Pancreas (tissue), 10 donors: ENCODE measurements at regions not wholly inside any gene's neighbourhood (a gene's known extent, or its start where the extent isn't known, plus 50 kb on each side); places are given as distances from the start of the nearest gene placed in this dataset.

Experiments used
- ATAC-seq, 4 donors: fragments of 200-7000 bp; cut with Tn5 transposase; one replicate each; pipeline versions ENCODE4 v1.8.0 to v1.9.1; 2020; ENCODE audit warnings: mild to moderate bottlenecking in 4 of 4, moderate library complexity in 4 of 4
- DNase-seq, 6 donors: peaks; one replicate each; pipeline ENCODE4 v3.0.0-alpha.2; 2020
- FAIRE-seq: peaks from 2 replicates; lab custom pipeline; 2012; peaks lifted over from hg19 to GRCh38; lab: Jason Lieb, UNC
- H3K27ac ChIP-seq, 4 donors: fragments of 200-600 bp; sonication (generic); 1 replicate in 3 of 4; 2 replicates in 1 of 4; pipeline versions ENCODE4 v1.5.0 to v1.8.0; 2020
- H3K27me3 ChIP-seq, 4 donors: fragments of 200-600 bp; one replicate each; pipeline ENCODE4 v1.8.0; 2021
- H3K36me3 ChIP-seq, 3 donors: fragments of 200-600 bp; sonication (generic) in 1 of 3; one replicate each; pipeline versions ENCODE4 v1.5.0 to v1.8.0; 2020 to 2021
- H3K4me1 ChIP-seq, 3 donors: fragments of 200-600 bp; one replicate each; pipeline ENCODE4 v1.8.0; 2021
- H3K4me3 ChIP-seq, 4 donors: fragments of 200-600 bp; sonication (generic) in 2 of 4; one replicate each; pipeline versions ENCODE4 v1.5.0 to v1.8.0; 2020 to 2021
- H3K9me3 ChIP-seq, 4 donors: fragments of 200-600 bp; one replicate each; pipeline ENCODE4 v1.8.0; 2021
- WGBS, 2 donors: extraction: QIAGEN DNeasy Blood & Tissue Kit; methylation state at CpG; one replicate each; pipeline ENCODE4 v1.1.7; 2013; 5-methylcytosine and 5-hydroxymethylcytosine counted together
- intact Hi-C, 3 donors: fragments of 100-400 bp; cut with DNase I; formaldehyde crosslinking; loops; one replicate each; pipeline versions ENCODE4 v1.11.1 to v1.14.2; 2022
- TF ChIP-seq, protein P1 (sequence below), 4 donors: fragments of 200-600 bp; sonication (generic) in 3 of 4; IDR thresholded peaks; one replicate each; pipeline versions ENCODE4 v1.5.0 to v1.8.0; 2021; ENCODE audit warnings: antibody characterized with exemption in 4 of 4
- donor health status: healthy with polysubstance abuse.
- donor health status: DM: no; HTN: no; CAD: no; lungs with moderate emphysema.
- donor health status: DM: no; HTN: no; CAD: no.
- donor health status: control.
- donor health status: control.
- donor health status: Bipolar disorder and iron deficiency.
- donor health status: DM: yes; HTN: yes; CAD: no.
- donor health status: DM: no; HTN: no; CAD: no.
- donor health status: DM: no; HTN: no; CAD: no.
- donor health status: DM: yes; HTN: yes; CAD: no.

DNA sequence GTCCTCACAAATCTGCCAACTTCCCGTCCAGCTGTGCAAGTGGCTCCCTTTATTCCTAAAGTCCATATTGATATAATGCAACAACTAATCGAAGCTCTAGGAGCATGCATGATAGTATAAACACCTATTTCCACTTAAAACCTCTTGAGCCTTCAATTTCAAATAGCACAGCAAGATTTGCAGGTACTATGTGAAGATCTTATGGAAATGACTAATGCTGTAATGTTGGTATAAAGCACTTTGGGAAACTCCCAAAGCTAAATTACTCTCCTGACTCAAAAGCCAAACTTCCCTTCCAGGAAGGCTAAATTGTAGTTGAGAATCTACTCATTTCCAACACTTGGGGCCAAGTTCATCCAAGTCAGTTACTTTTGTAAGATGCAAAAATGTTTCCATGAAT, 287.6 kb upstream of the CDH11 start:
- no peak overlapping the region for H3K4me3 ChIP-seq
- intact Hi-C loops = no loop called here
- DNase-seq = no peak
- H3K27me3 ChIP-seq = peaks cover 0 to 2% (median 0%) of the 10 kb centered on the region in 4 donors
- H3K9me3 ChIP-seq = no peaks in the 10 kb centered on the region
- WGBS, 2 donors = 37 to 54% methylated on average over 2 of the region's 2 CpGs
- no peak for FAIRE-seq
- TF ChIP-seq, protein P1, sequence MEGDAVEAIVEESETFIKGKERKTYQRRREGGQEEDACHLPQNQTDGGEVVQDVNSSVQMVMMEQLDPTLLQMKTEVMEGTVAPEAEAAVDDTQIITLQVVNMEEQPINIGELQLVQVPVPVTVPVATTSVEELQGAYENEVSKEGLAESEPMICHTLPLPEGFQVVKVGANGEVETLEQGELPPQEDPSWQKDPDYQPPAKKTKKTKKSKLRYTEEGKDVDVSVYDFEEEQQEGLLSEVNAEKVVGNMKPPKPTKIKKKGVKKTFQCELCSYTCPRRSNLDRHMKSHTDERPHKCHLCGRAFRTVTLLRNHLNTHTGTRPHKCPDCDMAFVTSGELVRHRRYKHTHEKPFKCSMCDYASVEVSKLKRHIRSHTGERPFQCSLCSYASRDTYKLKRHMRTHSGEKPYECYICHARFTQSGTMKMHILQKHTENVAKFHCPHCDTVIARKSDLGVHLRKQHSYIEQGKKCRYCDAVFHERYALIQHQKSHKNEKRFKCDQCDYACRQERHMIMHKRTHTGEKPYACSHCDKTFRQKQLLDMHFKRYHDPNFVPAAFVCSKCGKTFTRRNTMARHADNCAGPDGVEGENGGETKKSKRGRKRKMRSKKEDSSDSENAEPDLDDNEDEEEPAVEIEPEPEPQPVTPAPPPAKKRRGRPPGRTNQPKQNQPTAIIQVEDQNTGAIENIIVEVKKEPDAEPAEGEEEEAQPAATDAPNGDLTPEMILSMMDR (IDR thresholded peaks at IDR 0.05) = no peak
- ATAC-seq = no peak
- no peaks in the 10 kb centered on the region for H3K36me3 ChIP-seq
- H3K27ac ChIP-seq = no peak overlapping the region
- no peaks in the 10 kb centered on the region for H3K4me1 ChIP-seq

DNA sequence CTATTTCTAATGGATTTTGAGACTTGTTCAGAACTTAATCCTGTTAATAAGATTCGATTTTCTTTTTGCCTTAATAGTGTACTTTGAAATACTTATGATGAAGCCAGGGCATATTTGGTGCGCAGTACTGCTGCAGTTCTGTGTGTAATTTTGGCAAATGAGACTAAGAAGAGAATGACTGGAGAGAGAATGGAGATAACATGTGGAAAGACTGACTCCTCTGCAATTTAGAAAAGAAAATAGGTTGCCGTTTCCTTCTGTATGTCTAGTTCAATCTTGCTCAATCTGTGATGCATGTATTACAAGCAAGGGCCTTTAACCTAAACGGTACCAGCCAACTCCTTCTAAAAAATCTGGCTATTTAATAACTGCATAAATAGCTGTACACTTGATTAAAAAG, 285.1 kb upstream of the CDH11 start:
- FAIRE-seq = no peak
- Histone ChIP-seq H3K36me3 (no peaks in the 10 kb centered on the region), H3K9me3 (no peaks in the 10 kb centered on the region), H3K27ac (no peak overlapping the region), H3K4me3 (no peak overlapping the region), H3K27me3 (peaks cover 0 to 2% (median 0%) of the 10 kb centered on the region in 4 donors), H3K4me1 (no peaks in the 10 kb centered on the region)
- no peak for ATAC-seq
- intact Hi-C loops = no loop called here
- TF ChIP-seq, protein P1 (IDR thresholded peaks at IDR 0.05) = no peak
- DNase-seq = no peak
- 40 to 58% methylated on average over 4 of the region's 4 CpGs for WGBS, 2 donors

DNA sequence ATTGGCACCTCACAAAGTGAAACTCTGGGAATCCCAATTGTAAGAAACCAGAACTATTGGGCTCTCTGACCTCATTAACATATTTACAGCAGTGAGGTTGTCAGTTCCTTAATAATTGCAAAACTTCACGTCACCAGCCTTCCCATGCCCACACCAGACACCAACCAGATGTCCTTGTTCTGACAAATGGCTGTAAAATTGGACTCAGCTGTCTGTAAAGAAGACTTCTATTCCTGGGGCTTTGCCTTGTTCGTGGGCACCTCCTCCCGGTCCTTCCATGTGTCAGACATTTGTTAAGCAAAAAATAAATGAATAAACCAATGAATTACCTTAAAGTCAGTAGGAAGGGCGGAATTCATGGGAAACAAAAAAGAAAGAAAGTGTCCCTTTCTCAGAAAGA, 284.3 kb upstream of the CDH11 start:
- no peaks in the 10 kb centered on the region for H3K9me3 ChIP-seq
- no peak overlapping the region for H3K27ac ChIP-seq
- H3K4me3 ChIP-seq = no peak overlapping the region
- DNase-seq (no peak), FAIRE-seq (no peak), ATAC-seq (no peak)
- peaks cover 0 to 2% (median 0%) of the 10 kb centered on the region in 4 donors for H3K27me3 ChIP-seq
- TF ChIP-seq, protein P1 (IDR thresholded peaks at IDR 0.05) = no peak
- WGBS, 2 donors = 42 to 51% methylated on average over 4 of the region's 4 CpGs
- H3K36me3 ChIP-seq = no peaks in the 10 kb centered on the region
- intact Hi-C loops = no loop called here
- H3K4me1 ChIP-seq = no peaks in the 10 kb centered on the region

DNA sequence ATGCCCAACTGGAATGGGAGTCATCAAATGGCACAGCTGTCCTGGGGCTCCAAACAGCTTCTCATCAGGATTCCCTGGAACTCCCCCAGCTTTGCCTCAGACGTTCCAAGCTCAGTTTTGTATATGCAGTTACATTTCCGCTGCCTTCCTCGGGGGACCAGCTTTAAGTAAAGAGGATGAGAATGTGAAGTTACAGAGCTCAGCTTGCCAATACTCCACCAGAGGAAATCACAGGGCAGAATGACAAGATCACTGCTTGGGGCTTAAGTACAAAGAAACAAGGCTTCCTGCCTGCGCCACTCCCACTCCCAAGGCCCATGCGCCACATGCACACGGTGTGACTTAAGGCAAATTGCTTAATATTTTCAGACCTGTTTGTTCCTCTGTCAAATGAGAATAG, 272.4 kb upstream of the CDH11 start:
- Histone ChIP-seq H3K4me3 (no peak overlapping the region), H3K9me3 (no peaks in the 10 kb centered on the region), H3K36me3 (no peaks in the 10 kb centered on the region), H3K27me3 (no peaks in the 10 kb centered on the region), H3K4me1 (no peaks in the 10 kb centered on the region), H3K27ac (no peak overlapping the region)
- ATAC-seq = no peak
- TF ChIP-seq, protein P1 (IDR thresholded peaks at IDR 0.05) = no peak
- no peak for FAIRE-seq
- intact Hi-C loops = no loop called here
- 69 to 70% methylated on average over 6 of the region's 6 CpGs for WGBS, 2 donors
- no peak for DNase-seq

DNA sequence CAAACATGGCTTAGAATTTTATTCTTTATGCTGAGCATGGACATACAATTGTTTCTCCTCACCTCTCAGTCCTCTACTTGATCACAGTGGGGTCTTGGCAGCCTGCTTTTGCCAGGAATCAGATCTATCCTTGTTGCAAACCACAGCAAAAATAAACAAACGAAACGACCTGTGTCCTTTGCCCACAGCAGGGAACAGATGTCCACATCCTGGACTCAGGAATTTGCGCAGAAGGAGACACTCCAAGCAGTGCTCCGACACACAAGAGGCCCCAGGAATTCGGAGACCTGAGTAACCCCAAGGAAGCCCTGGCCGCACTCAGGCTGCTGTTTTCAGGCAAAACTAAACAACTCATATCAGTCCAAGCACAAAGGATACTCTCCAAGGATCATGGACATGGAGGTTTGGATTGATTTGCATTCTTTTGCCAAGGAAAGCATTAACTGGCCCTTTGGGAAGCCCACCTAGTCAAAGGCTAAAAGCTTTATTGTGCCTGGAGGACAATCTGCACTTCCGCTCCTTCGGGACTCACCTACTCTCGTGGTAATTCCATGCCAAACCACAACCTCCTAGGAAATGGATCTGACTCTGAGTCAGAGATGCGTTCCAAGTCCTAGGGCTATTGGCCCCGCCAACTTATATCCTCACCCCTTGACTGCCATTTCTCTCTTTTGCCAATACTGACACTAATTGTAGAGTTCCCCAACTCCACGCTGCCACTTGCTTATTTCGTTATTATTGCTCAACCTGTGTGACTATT, 271.1 kb upstream of the CDH11 start:
- TF ChIP-seq, protein P1 (IDR thresholded peaks at IDR 0.05) = no peak
- 59 to 71% methylated on average over 13 of the region's 13 CpGs for WGBS, 2 donors
- no peaks in the 10 kb centered on the region for H3K27me3 ChIP-seq
- no peak overlapping the region for H3K4me3 ChIP-seq
- no peaks in the 10 kb centered on the region for H3K9me3 ChIP-seq
- H3K27ac ChIP-seq = no peak overlapping the region
- DNase-seq (no peak), ATAC-seq (no peak), FAIRE-seq (no peak)
- no peaks in the 10 kb centered on the region for H3K4me1 ChIP-seq
- intact Hi-C loops = no loop called here
- no peaks in the 10 kb centered on the region for H3K36me3 ChIP-seq
